ENCODE measurements at regions not wholly inside any gene's neighbourhood (a gene's known extent, or its start where the extent isn't known, plus 50 kb on each side); places are given as distances from the start of the nearest gene placed in this dataset.
"Not testable (repeated sequence)": the region's sequence is repeated elsewhere in the genome, so short reads cannot be mapped to it uniquely, and the experiment has no call there.

DNA sequence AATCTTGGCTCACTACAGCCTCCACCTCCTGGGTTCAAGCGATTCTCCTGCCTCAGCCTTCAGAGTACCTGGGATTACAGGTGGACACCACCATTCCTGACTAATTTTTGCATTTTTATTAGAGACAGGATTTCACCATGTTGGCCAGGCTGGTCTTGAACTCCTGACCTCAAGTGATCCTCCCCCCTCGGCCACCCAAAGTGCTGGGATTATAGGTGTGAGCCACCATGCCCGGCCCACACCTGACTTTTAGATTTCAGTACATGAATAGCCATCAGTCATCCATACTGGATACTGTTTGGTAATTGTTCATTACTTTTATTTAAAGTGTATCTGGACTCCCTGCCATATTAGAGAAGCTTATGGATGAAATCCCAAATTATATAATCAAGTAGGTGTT is 82.6 kb upstream of the DCC start:
- TF ChIP-seq, protein P1, sequence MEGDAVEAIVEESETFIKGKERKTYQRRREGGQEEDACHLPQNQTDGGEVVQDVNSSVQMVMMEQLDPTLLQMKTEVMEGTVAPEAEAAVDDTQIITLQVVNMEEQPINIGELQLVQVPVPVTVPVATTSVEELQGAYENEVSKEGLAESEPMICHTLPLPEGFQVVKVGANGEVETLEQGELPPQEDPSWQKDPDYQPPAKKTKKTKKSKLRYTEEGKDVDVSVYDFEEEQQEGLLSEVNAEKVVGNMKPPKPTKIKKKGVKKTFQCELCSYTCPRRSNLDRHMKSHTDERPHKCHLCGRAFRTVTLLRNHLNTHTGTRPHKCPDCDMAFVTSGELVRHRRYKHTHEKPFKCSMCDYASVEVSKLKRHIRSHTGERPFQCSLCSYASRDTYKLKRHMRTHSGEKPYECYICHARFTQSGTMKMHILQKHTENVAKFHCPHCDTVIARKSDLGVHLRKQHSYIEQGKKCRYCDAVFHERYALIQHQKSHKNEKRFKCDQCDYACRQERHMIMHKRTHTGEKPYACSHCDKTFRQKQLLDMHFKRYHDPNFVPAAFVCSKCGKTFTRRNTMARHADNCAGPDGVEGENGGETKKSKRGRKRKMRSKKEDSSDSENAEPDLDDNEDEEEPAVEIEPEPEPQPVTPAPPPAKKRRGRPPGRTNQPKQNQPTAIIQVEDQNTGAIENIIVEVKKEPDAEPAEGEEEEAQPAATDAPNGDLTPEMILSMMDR (IDR thresholded peaks at IDR 0.05): not testable (repeated sequence)
- not testable (repeated sequence) for TF ChIP-seq POLR2A (IDR thresholded peaks at IDR 0.05; ENCODE audit: low read length); EP300 (IDR thresholded peaks at IDR 0.05); KDM5A (IDR thresholded peaks at IDR 0.05); MAFK (IDR thresholded peaks at IDR 0.05; ENCODE audit: partially characterized antibody); HDAC2 (IDR thresholded peaks at IDR 0.05); TFCP2L1 (CRISPR knock-in tag; IDR thresholded peaks at IDR 0.05); CEBPB (IDR thresholded peaks at IDR 0.05)
- TF ChIP-seq, protein P2, sequence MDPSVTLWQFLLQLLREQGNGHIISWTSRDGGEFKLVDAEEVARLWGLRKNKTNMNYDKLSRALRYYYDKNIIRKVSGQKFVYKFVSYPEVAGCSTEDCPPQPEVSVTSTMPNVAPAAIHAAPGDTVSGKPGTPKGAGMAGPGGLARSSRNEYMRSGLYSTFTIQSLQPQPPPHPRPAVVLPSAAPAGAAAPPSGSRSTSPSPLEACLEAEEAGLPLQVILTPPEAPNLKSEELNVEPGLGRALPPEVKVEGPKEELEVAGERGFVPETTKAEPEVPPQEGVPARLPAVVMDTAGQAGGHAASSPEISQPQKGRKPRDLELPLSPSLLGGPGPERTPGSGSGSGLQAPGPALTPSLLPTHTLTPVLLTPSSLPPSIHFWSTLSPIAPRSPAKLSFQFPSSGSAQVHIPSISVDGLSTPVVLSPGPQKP (IDR thresholded peaks at IDR 0.05; ENCODE audit: low read depth, low read length): not testable (repeated sequence)

Measured in A549 (cell line).